AG04450 (cell line): ENCODE measurements at regions not wholly inside any gene's neighbourhood (a gene's known extent, or its start where the extent isn't known, plus 50 kb on each side); places are given as distances from the start of the nearest gene placed in this dataset.

Source experiments
- CTCF ChIA-PET: fragments of 300-600, 350-600 bp; formaldehyde crosslinking; extraction: SDS; loops from one replicate; lab custom pipeline; 2022; ENCODE audit warnings: antibody characterized with exemption, inconsistent platforms; lab: Charles Lee
- POLR2A ChIA-PET: fragments of 350-600 bp; formaldehyde crosslinking; extraction: SDS; loops from one replicate; lab custom pipeline; 2021; ENCODE audit warnings: antibody characterized with exemption, inconsistent platforms; lab: Yijun Ruan, JAX
- DNase-seq: peaks from one replicate; pipeline ENCODE4 v3.0.0-alpha.2; 2011; ENCODE audit warnings: low read depth, low spot score
- H3K27ac ChIP-seq: one replicate; pipeline ENCODE4 v1.5.1; 2012; ENCODE audit warnings: low read depth, low read length, control low read depth
- H3K27me3 ChIP-seq: one replicate; pipeline ENCODE4 v1.6.0; 2012; ENCODE audit warnings: low read length; ENCODE audit not compliant: control insufficient read depth, insufficient read depth
- H3K4me3 ChIP-seq: 2 replicates; pipeline ENCODE4 v1.5.1; 2011; ENCODE audit warnings: mild to moderate bottlenecking, low read depth, low read length, control low read depth
- H3K9me3 ChIP-seq: 2 replicates; pipeline ENCODE4 v1.5.1; 2012; ENCODE audit warnings: low read length; ENCODE audit not compliant: control insufficient read depth, insufficient read depth
- TF ChIP-seq, protein P1 (sequence below): IDR thresholded peaks from 2 replicates; pipeline ENCODE4 v1.5.1; 2011; ENCODE audit warnings: low read depth, low read length, control low read depth, inconsistent platforms

DNA sequence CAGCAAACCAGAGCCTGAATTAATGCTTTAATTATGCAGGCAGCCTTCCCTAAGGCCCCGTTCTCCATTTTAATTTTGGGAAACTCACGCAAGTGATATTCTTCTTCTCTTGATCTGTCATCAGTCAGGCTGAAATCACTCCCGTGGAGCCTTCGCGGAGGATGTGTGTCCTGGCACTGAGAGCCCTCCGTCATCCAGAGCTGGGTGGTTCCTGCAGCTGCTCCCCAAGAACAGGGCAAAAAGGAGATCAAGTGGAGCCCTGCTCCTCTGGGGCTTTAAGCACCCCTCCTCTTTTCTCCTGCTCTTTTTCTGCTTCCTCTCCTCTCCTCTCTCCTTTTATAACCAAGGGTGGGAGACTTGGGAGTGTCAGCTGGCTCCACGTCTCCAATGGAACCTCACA is 133.2 kb upstream of the CACNA1E start:
- Histone ChIP-seq H3K9me3 (no peaks in the 10 kb centered on the region), H3K27me3 (peaks cover 2% of the 10 kb centered on the region), H3K4me3 (no peak overlapping the region), H3K27ac (no peak overlapping the region)
- ChIA-PET POLR2A (no interaction called here), CTCF (no interaction called here)
- TF ChIP-seq, protein P1, sequence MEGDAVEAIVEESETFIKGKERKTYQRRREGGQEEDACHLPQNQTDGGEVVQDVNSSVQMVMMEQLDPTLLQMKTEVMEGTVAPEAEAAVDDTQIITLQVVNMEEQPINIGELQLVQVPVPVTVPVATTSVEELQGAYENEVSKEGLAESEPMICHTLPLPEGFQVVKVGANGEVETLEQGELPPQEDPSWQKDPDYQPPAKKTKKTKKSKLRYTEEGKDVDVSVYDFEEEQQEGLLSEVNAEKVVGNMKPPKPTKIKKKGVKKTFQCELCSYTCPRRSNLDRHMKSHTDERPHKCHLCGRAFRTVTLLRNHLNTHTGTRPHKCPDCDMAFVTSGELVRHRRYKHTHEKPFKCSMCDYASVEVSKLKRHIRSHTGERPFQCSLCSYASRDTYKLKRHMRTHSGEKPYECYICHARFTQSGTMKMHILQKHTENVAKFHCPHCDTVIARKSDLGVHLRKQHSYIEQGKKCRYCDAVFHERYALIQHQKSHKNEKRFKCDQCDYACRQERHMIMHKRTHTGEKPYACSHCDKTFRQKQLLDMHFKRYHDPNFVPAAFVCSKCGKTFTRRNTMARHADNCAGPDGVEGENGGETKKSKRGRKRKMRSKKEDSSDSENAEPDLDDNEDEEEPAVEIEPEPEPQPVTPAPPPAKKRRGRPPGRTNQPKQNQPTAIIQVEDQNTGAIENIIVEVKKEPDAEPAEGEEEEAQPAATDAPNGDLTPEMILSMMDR = no peak
- no peak for DNase-seq

DNA sequence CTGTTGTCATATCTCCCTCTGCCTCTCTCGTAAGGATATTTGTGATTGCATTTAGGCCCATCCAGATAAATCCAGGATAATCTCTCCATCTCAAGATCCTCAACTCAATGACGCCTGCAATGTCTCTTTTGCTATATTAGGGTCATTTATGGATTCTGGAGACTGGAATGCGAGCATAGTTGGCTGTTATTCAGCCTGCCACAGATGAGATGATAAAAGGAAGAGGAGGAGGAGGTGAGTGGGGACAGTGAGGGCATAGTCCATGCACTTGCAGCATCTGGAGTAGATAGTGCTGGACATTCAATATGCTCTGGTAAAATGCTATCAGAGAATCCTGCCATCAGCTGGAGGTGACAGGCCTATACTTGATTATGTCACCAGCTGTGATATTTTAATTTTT is 131.6 kb upstream of the CACNA1E start:
- no peak for DNase-seq
- ChIA-PET CTCF (no interaction called here), POLR2A (no interaction called here)
- no peak overlapping the region for H3K27ac ChIP-seq
- H3K9me3 ChIP-seq = no peaks in the 10 kb centered on the region
- no peak overlapping the region for H3K4me3 ChIP-seq
- TF ChIP-seq, protein P1 = no peak
- H3K27me3 ChIP-seq = peaks cover 2% of the 10 kb centered on the region

- H3K27ac ChIP-seq = no peak overlapping the region
- H3K9me3 ChIP-seq = no peaks in the 10 kb centered on the region
- H3K4me3 ChIP-seq = no peak overlapping the region
- H3K27me3 ChIP-seq = peaks cover 3% of the 10 kb centered on the region
- ChIA-PET POLR2A (no interaction called here), CTCF (no interaction called here)
- DNase-seq = no peak
- TF ChIP-seq, protein P1 = no peak
These were observed 130.6 kb upstream of the CACNA1E start for GRCh38 chr1:181352695-181353094.

GRCh38 chr1:181353526-181353925 is 129.8 kb upstream of the CACNA1E start:
- TF ChIP-seq, protein P1 = no peak
- CTCF ChIA-PET = no interaction called here
- H3K27me3 ChIP-seq = peaks cover 4% of the 10 kb centered on the region
- POLR2A ChIA-PET = no interaction called here
- H3K9me3 ChIP-seq = no peaks in the 10 kb centered on the region
- no peak for DNase-seq
- no peak overlapping the region for H3K4me3 ChIP-seq
- no peak overlapping the region for H3K27ac ChIP-seq

DNA sequence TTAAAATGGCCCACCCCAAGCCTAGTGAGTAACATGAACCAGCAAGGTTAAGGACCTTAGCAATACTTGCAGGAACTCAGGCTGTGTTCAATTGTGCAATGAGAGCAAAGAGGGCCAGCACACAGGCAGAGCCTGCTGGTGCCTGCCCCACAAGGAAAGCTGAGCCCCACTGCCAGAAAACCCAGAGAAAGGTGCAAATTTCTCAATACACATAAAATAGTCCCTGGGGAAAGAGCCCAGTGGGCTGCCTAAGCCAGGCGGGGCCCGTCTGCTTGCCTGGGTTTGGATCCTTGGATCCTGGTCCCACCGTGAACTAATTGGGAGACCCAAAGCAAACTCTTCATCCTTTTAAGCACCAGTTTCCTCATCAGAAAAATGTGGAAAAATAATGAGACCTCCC is 128.5 kb upstream of the CACNA1E start:
- Histone ChIP-seq H3K4me3 (no peak overlapping the region), H3K27me3 (peaks cover 4% of the 10 kb centered on the region), H3K27ac (no peak overlapping the region), H3K9me3 (no peaks in the 10 kb centered on the region)
- POLR2A ChIA-PET = no interaction called here
- DNase-seq = no peak
- TF ChIP-seq, protein P1 = no peak
- CTCF ChIA-PET = no interaction called here
